ENCODE measurements at regions not wholly inside any gene's neighbourhood (a gene's known extent, or its start where the extent isn't known, plus 50 kb on each side); places are given as distances from the start of the nearest gene placed in this dataset.

- no peaks in the 10 kb centered on the region for H3K36me3 ChIP-seq (ENCODE audit: insufficient read depth, low read length)
- H3K9me3 Mint-ChIP-seq = no peaks in the 10 kb centered on the region
- no peak overlapping the region for H3K4me3 ChIP-seq (ENCODE audit: low read length)
- no peaks in the 10 kb centered on the region for H3K36me3 Mint-ChIP-seq (ENCODE audit: low read depth)
- no peaks in the 10 kb centered on the region for H3K4me1 Mint-ChIP-seq (ENCODE audit: low read depth)
- CTCF ChIA-PET = no interaction called here
- H3K4me3 Mint-ChIP-seq = no peak overlapping the region
- no peak for DNase-seq
- no peaks in the 10 kb centered on the region for H3K4me1 ChIP-seq (ENCODE audit: insufficient read depth, low read length)
- H3K27me3 ChIP-seq (ENCODE audit: control insufficient read depth in 1 of 2, insufficient read depth in 2 of 2, low read length in 2 of 2) = no peaks in the 10 kb centered on the region
- POLR2A ChIA-PET = no interaction called here
- ATAC-seq (ENCODE audit: poor library complexity) = no peak
- no peak overlapping the region for H3K27ac ChIP-seq (ENCODE audit: low read depth in 1 of 2, low read length in 2 of 2)
- H3K27me3 Mint-ChIP-seq = peaks cover 44% of the 10 kb centered on the region
- H3K27ac Mint-ChIP-seq = no peak overlapping the region
- H3K9me3 ChIP-seq (ENCODE audit: control insufficient read depth in 1 of 2, insufficient read depth in 1 of 2, low read length in 2 of 2) = no peaks in the 10 kb centered on the region
- intact Hi-C loops (cut with DNase I, micrococcal nuclease) = no loop called here
- no peak for TF ChIP-seq CTCF (IDR thresholded peaks at IDR 0.05)
These were observed 56.2 kb upstream of the SMYD2 start for GRCh38 chr1:214224611-214225354.

GRCh38 chr1:214228976-214229375 lies 52.0 kb upstream of the SMYD2 start:
- Mint-ChIP-seq H3K27ac (no peak overlapping the region), H3K4me3 (no peak overlapping the region), H3K4me1 (ENCODE audit: low read depth) (no peaks in the 10 kb centered on the region), H3K9me3 (no peaks in the 10 kb centered on the region), H3K36me3 (ENCODE audit: low read depth) (no peaks in the 10 kb centered on the region), H3K27me3 (peaks cover 31% of the 10 kb centered on the region)
- ChIA-PET CTCF (no interaction called here), POLR2A (interaction anchor here (0.6 kb wide), 1 partner anchor 649 kb away, joined by 3 read pairs; no protein-coding TSS in a partner anchor)
- TF ChIP-seq CTCF (IDR thresholded peaks at IDR 0.05) = no peak
- no peak overlapping the region for H3K27ac ChIP-seq (ENCODE audit: low read depth in 1 of 2, low read length in 2 of 2)
- no peak for DNase-seq
- no peaks in the 10 kb centered on the region for H3K4me1 ChIP-seq (ENCODE audit: insufficient read depth, low read length)
- intact Hi-C loops (cut with DNase I, micrococcal nuclease) = no loop called here
- no peaks in the 10 kb centered on the region for H3K27me3 ChIP-seq (ENCODE audit: control insufficient read depth in 1 of 2, insufficient read depth in 2 of 2, low read length in 2 of 2)
- no peaks in the 10 kb centered on the region for H3K36me3 ChIP-seq (ENCODE audit: insufficient read depth, low read length)
- H3K4me3 ChIP-seq (ENCODE audit: low read length) = no peak overlapping the region
- no peaks in the 10 kb centered on the region for H3K9me3 ChIP-seq (ENCODE audit: control insufficient read depth in 1 of 2, insufficient read depth in 1 of 2, low read length in 2 of 2)
- ATAC-seq (ENCODE audit: poor library complexity) = no peak

- peaks cover 23% of the 10 kb centered on the region for H3K27me3 Mint-ChIP-seq
- CTCF ChIA-PET = no interaction called here
These were observed 51.2 kb upstream of the SMYD2 start for GRCh38 chr1:214229736-214230135.

More at GRCh38 chr1:214229736-214230135, 51.2 kb upstream of the SMYD2 start:
- ATAC-seq (ENCODE audit: poor library complexity) (no peak), DNase-seq (no peak)
- H3K4me3 Mint-ChIP-seq = no peak overlapping the region
- Histone ChIP-seq H3K36me3 (ENCODE audit: insufficient read depth, low read length) (no peaks in the 10 kb centered on the region), H3K4me1 (ENCODE audit: insufficient read depth, low read length) (no peaks in the 10 kb centered on the region), H3K27me3 (ENCODE audit: control insufficient read depth in 1 of 2, insufficient read depth in 2 of 2, low read length in 2 of 2) (peaks cover 0 to 1% of the 10 kb centered on the region in 2 experiments), H3K9me3 (ENCODE audit: control insufficient read depth in 1 of 2, insufficient read depth in 1 of 2, low read length in 2 of 2) (no peaks in the 10 kb centered on the region), H3K4me3 (ENCODE audit: low read length) (no peak overlapping the region), H3K27ac (ENCODE audit: low read depth in 1 of 2, low read length in 2 of 2) (no peak overlapping the region)
- H3K9me3 Mint-ChIP-seq = no peaks in the 10 kb centered on the region
- H3K4me1 Mint-ChIP-seq (ENCODE audit: low read depth) = no peaks in the 10 kb centered on the region
- intact Hi-C loops (cut with DNase I, micrococcal nuclease) = no loop called here
- no peaks in the 10 kb centered on the region for H3K36me3 Mint-ChIP-seq (ENCODE audit: low read depth)
- POLR2A ChIA-PET = no interaction called here
- TF ChIP-seq CTCF (IDR thresholded peaks at IDR 0.05) = no peak
- H3K27ac Mint-ChIP-seq = no peak overlapping the region

Measured in CD4-positive, alpha-beta T cell (primary cell).